ENCODE measurements at regions not wholly inside any gene's neighbourhood (a gene's known extent, or its start where the extent isn't known, plus 50 kb on each side); places are given as distances from the start of the nearest gene placed in this dataset.

GRCh38 chr14:44565968-44566367 lies 58.9 kb upstream of the FSCB start:
- TF ChIP-seq, protein P1, sequence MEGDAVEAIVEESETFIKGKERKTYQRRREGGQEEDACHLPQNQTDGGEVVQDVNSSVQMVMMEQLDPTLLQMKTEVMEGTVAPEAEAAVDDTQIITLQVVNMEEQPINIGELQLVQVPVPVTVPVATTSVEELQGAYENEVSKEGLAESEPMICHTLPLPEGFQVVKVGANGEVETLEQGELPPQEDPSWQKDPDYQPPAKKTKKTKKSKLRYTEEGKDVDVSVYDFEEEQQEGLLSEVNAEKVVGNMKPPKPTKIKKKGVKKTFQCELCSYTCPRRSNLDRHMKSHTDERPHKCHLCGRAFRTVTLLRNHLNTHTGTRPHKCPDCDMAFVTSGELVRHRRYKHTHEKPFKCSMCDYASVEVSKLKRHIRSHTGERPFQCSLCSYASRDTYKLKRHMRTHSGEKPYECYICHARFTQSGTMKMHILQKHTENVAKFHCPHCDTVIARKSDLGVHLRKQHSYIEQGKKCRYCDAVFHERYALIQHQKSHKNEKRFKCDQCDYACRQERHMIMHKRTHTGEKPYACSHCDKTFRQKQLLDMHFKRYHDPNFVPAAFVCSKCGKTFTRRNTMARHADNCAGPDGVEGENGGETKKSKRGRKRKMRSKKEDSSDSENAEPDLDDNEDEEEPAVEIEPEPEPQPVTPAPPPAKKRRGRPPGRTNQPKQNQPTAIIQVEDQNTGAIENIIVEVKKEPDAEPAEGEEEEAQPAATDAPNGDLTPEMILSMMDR (IDR thresholded peaks at IDR 0.05; ENCODE audit: unreplicated experiment), result no peak
- peaks cover 11% of the 10 kb centered on the region for H3K9me3 Mint-ChIP-seq (ENCODE audit: unreplicated experiment)

GRCh38 chr14:44564908-44565307 lies 57.8 kb upstream of the FSCB start:
- no TSS peak for BruUV-seq (replicated peaks)
- H3K27ac Mint-ChIP-seq (ENCODE audit: low read depth, unreplicated experiment), result no peak overlapping the region
- DNase-seq (ENCODE audit: unreplicated experiment), result peak; percentile 27
- ChIA-PET CTCF (interaction anchor here (0.6 kb wide), 1 partner anchor 21 kb away, joined by 3 read pairs; no protein-coding TSS in a partner anchor), POLR2A (no interaction called here)
- peaks cover 7% of the 10 kb centered on the region for H3K9me3 Mint-ChIP-seq (ENCODE audit: unreplicated experiment)
- no peaks in the 10 kb centered on the region for H3K27me3 Mint-ChIP-seq (ENCODE audit: insufficient read depth, unreplicated experiment)
- intact Hi-C loops (cut with micrococcal nuclease), result no loop called here
- TF ChIP-seq, protein P1 (IDR thresholded peaks at IDR 0.05; ENCODE audit: unreplicated experiment), result no peak
- H3K4me1 Mint-ChIP-seq (ENCODE audit: insufficient read depth, unreplicated experiment), result peaks cover 10% of the 10 kb centered on the region
- H3K4me3 Mint-ChIP-seq (ENCODE audit: unreplicated experiment), result no peak overlapping the region
- H3K36me3 Mint-ChIP-seq (ENCODE audit: insufficient read depth, unreplicated experiment), result no peaks in the 10 kb centered on the region

More at GRCh38 chr14:44565968-44566367, 58.9 kb upstream of the FSCB start:
- no peak for DNase-seq (ENCODE audit: unreplicated experiment)
- Mint-ChIP-seq H3K4me3 (ENCODE audit: unreplicated experiment) (no peak overlapping the region), H3K27ac (ENCODE audit: low read depth, unreplicated experiment) (no peak overlapping the region), H3K27me3 (ENCODE audit: insufficient read depth, unreplicated experiment) (no peaks in the 10 kb centered on the region), H3K36me3 (ENCODE audit: insufficient read depth, unreplicated experiment) (no peaks in the 10 kb centered on the region), H3K4me1 (ENCODE audit: insufficient read depth, unreplicated experiment) (peaks cover 10% of the 10 kb centered on the region)
- BruUV-seq (replicated peaks), result no TSS peak
- intact Hi-C loops (cut with micrococcal nuclease), result no loop called here
- POLR2A ChIA-PET, result no interaction called here
- CTCF ChIA-PET, result interaction anchor here (0.7 kb wide), 1 partner anchor 9 kb away, joined by 3 read pairs; no protein-coding TSS in a partner anchor
